ENCODE measurements at regions not wholly inside any gene's neighbourhood (a gene's known extent, or its start where the extent isn't known, plus 50 kb on each side); places are given as distances from the start of the nearest gene placed in this dataset.

- TF ChIP-seq CTCF (IDR thresholded peaks at IDR 0.05; ENCODE audit: control extremely low read depth in 1 of 3, insufficient read depth in 1 of 3, low read depth in 1 of 3, low read length in 3 of 3) (no peak), POLR2A (IDR thresholded peaks at IDR 0.05; ENCODE audit: control extremely low read depth in 1 of 2, low read depth in 2 of 2, low read length in 2 of 2) (no peak), CREB1 (IDR thresholded peaks at IDR 0.05) (no peak), TBP (IDR thresholded peaks at IDR 0.05; ENCODE audit: low read depth, low read length) (no peak), POLR2AphosphoS5 (IDR thresholded peaks at IDR 0.05; ENCODE audit: low read depth, low read length) (no peak), ASH2L (IDR thresholded peaks at IDR 0.05; ENCODE audit: low read length) (no peak), SIX5 (IDR thresholded peaks at IDR 0.05; ENCODE audit: low read depth, low read length) (no peak), POU5F1 (IDR thresholded peaks at IDR 0.05; ENCODE audit: low read depth, low read length) (no peak), TAF1 (IDR thresholded peaks at IDR 0.05; ENCODE audit: low read depth, low read length) (no peak), RNF2 (IDR thresholded peaks at IDR 0.05; ENCODE audit: borderline replicate concordance, low read depth, low read length, missing control alignments, poor library complexity, severe bottlenecking) (no peak), MAX (IDR thresholded peaks at IDR 0.05) (no peak), EZH2 (IDR thresholded peaks at IDR 0.05; ENCODE audit: low read depth, low read length, severe bottlenecking) (no peak), SAP30 (IDR thresholded peaks at IDR 0.05; ENCODE audit: insufficient read depth, insufficient replicate concordance, low read length) (no peak), SIRT6 (IDR thresholded peaks at IDR 0.05; ENCODE audit: low read length) (no peak)
These were observed 140.5 kb upstream of the SRRM4 start for GRCh38 chr12:118840878-118841277.
